Activated CD4-positive, alpha-beta T cell treated with anti-CD3 and anti-CD28 coated beads, Interleukin-2, amount 50 U/mL, for 48 hours (primary cell): ENCODE measurements at regions not wholly inside any gene's neighbourhood (a gene's known extent, or its start where the extent isn't known, plus 50 kb on each side); places are given as distances from the start of the nearest gene placed in this dataset.
"Not testable (repeated sequence)": the region's sequence is repeated elsewhere in the genome, so short reads cannot be mapped to it uniquely, and the experiment has no call there.

Experiments used
- DNase-seq, 2 experiments: peaks; one replicate each; pipeline ENCODE4 v3.0.0-alpha.2; 2020

- no peak for DNase-seq
These were observed 97.6 kb downstream of the PPIAL4G start for GRCh38 chr1:148385371-148386030.

- no peak for DNase-seq
These were observed 99.1 kb downstream of the PPIAL4G start for GRCh38 chr1:148383966-148384365.

- no peak for DNase-seq
These were observed 103.4 kb downstream of the PPIAL4G start for GRCh38 chr1:148379697-148380096.

- DNase-seq, result no peak
These were observed 104.0 kb downstream of the PPIAL4G start for GRCh38 chr1:148379170-148379500.

GRCh38 chr1:148377992-148378391, 105.1 kb downstream of the PPIAL4G start:
- DNase-seq, result not testable (repeated sequence)

GRCh38 chr1:148377045-148377444, 106.1 kb downstream of the PPIAL4G start:
- not testable (repeated sequence) for DNase-seq

- DNase-seq, result no peak
These were observed 109.0 kb downstream of the PPIAL4G start for GRCh38 chr1:148374101-148374500.

- peak in 1 of 2 experiments; percentile 22 for DNase-seq
These were observed 109.7 kb downstream of the PPIAL4G start for GRCh38 chr1:148373192-148373925.

- peak; percentile 24 to 46 for DNase-seq
These were observed 110.4 kb downstream of the PPIAL4G start for GRCh38 chr1:148372731-148373130.

GRCh38 chr1:148372051-148372726, 110.9 kb downstream of the PPIAL4G start:
- DNase-seq, result not testable (repeated sequence)

GRCh38 chr1:148371551-148371994, 111.5 kb downstream of the PPIAL4G start:
- DNase-seq, result peak; percentile 66 to 76

GRCh38 chr1:148370661-148371060, 112.4 kb downstream of the PPIAL4G start:
- not testable (repeated sequence) for DNase-seq

- DNase-seq, result no peak
These were observed 115.5 kb downstream of the PPIAL4G start for GRCh38 chr1:148367596-148367995.

GRCh38 chr1:148366136-148366753, 116.9 kb downstream of the PPIAL4G start:
- not testable (repeated sequence) for DNase-seq

GRCh38 chr1:148365151-148365550, 118.0 kb downstream of the PPIAL4G start:
- DNase-seq, result not testable (repeated sequence)

GRCh38 chr1:148363979-148364378, 119.1 kb downstream of the PPIAL4G start:
- not testable (repeated sequence) for DNase-seq

GRCh38 chr1:148363439-148363810, 119.7 kb downstream of the PPIAL4G start:
- peak in 1 of 2 experiments; percentile 28 for DNase-seq

GRCh38 chr1:148362626-148363438, 120.3 kb downstream of the PPIAL4G start:
- peak; percentile 55 to 64 for DNase-seq

GRCh38 chr1:148362216-148362611, 120.9 kb downstream of the PPIAL4G start:
- peak; percentile 35 to 50 for DNase-seq

GRCh38 chr1:148361427-148362215, 121.5 kb downstream of the PPIAL4G start:
- DNase-seq, result peak; percentile 68 to 76

GRCh38 chr1:148357037-148357436, 126.1 kb downstream of the PPIAL4G start:
- DNase-seq, result no peak

GRCh38 chr1:148355976-148356375, 127.1 kb downstream of the PPIAL4G start:
- DNase-seq, result no peak
